ENCODE measurements at regions not wholly inside any gene's neighbourhood (a gene's known extent, or its start where the extent isn't known, plus 50 kb on each side); places are given as distances from the start of the nearest gene placed in this dataset.
"Not testable (repeated sequence)": the region's sequence is repeated elsewhere in the genome, so short reads cannot be mapped to it uniquely, and the experiment has no call there.

DNA sequence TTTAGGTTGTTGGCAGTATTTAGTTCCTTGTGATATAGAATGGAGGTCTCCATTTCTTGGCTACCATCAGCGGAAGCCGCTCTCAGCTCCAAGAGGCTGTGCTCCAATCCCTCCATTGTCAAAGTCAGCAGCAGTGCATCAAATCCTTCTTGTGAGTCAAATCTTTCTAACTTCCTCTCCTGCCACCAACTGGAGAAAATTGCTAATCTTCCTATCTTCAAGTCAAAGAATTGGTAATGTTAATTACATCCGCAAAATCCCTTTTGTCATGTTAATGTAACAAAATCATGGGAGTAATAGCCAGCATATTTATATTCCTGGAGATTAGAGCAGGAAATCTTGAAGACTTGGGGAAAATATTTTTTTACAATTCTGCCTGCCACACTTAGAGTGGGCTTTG, 436.4 kb upstream of the DYNLRB2 start:
- no peak overlapping the region for H3K4me3 ChIP-seq (ENCODE audit: low read length)
- TF ChIP-seq CTCF (conservative IDR thresholded peaks at IDR 0.05; ENCODE audit: low read depth, low read length) = no peak
- no peak for DNase-seq (ENCODE audit: low read depth)

DNA sequence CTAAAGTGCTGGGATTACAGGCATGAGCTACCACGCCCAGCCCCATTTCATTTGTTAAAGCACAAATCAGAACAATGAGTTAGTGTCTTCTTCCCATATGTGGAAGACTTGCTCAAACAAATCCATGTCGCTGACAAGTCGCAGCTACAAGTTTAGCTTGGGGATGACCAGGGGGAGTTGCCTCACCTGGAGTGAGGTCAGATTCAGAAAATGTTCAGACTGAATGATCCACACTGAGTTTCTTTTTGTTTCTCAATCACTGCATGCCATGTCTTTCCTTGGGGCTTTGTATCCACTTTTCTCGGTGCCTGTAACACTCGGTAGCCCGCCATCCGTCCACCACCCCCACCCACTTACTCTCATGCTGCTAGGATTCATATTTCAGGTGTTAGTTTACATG, 437.3 kb upstream of the DYNLRB2 start:
- no peak overlapping the region for H3K4me3 ChIP-seq (ENCODE audit: low read length)
- TF ChIP-seq CTCF (conservative IDR thresholded peaks at IDR 0.05; ENCODE audit: low read depth, low read length) = no peak
- DNase-seq (ENCODE audit: low read depth) = no peak

GRCh38 chr16:80100846-80101451, 439.8 kb upstream of the DYNLRB2 start:
- DNase-seq (ENCODE audit: low read depth) = no peak
- no peak overlapping the region for H3K4me3 ChIP-seq (ENCODE audit: low read length)
- no peak for TF ChIP-seq CTCF (conservative IDR thresholded peaks at IDR 0.05; ENCODE audit: low read depth, low read length)

DNA sequence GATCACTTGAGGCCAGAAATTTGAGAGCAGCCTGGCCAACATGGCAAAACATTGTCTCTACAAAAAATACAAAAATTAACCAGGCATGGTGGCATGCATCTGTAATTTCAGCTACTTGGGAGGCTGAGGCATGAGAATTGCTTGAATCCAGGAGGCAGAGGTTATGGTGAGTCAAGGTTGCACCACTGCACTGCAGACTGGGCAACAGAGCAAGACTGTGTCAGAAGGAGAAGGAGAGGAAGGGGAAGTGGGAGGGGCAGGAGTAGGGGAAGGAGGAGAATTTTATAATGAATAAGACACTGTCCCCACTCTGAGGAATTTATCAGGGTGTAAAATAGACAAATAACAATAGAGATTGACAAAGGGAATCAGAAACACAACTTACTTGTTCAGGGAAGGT, 440.6 kb upstream of the DYNLRB2 start:
- no peak for TF ChIP-seq CTCF (conservative IDR thresholded peaks at IDR 0.05; ENCODE audit: low read depth, low read length)
- no peak for DNase-seq (ENCODE audit: low read depth)
- no peak overlapping the region for H3K4me3 ChIP-seq (ENCODE audit: low read length)

GRCh38 chr16:80097098-80097497, 443.7 kb upstream of the DYNLRB2 start:
- no peak overlapping the region for H3K4me3 ChIP-seq (ENCODE audit: low read length)
- no peak for DNase-seq (ENCODE audit: low read depth)
- no peak for TF ChIP-seq CTCF (conservative IDR thresholded peaks at IDR 0.05; ENCODE audit: low read depth, low read length)

DNA sequence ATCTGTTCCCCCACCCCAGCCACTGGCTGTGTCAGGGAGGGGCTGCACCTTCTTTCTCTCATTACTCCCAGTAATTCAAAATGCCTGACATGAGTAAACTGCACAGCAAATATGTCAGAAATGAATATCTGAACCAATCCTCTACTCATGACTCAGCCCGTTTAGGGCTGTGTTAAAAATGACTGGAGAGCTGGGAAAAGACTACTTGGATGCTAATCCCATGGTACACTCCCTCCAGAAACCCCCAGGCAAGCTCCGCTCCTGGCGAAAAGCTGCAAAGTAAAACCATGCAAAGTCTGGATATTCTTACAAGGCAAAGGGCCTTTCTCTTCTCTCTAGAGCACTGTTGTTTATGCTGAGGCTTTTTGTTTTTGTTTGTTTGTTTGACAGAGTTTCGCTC, 448.1 kb upstream of the DYNLRB2 start:
- no peak for TF ChIP-seq CTCF (conservative IDR thresholded peaks at IDR 0.05; ENCODE audit: low read depth, low read length)
- peak; percentile 16 for DNase-seq (ENCODE audit: low read depth)
- H3K4me3 ChIP-seq (ENCODE audit: low read length) = no peak overlapping the region

DNA sequence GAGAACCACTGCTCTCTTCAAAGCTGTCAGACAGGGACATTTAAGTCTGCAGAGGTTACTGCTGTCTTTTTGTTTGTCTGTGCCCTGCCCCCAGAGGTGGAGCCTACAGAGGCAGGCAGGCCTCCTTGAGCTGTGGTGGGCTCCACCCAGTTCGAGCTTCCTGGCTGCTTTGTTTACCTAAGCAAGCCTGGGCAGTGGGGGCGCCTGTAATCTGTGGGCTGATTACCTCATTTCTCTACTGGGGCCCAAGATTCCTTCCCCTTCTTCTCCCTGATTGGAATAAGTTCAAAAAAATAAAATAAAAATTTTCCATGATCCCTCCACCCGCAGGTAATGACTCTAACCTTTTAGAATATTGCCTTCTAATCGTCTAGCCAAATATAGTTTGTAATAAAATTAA, 449.3 kb upstream of the DYNLRB2 start:
- not testable (repeated sequence) for H3K4me3 ChIP-seq (ENCODE audit: low read length); DNase-seq (ENCODE audit: low read depth)

DNA sequence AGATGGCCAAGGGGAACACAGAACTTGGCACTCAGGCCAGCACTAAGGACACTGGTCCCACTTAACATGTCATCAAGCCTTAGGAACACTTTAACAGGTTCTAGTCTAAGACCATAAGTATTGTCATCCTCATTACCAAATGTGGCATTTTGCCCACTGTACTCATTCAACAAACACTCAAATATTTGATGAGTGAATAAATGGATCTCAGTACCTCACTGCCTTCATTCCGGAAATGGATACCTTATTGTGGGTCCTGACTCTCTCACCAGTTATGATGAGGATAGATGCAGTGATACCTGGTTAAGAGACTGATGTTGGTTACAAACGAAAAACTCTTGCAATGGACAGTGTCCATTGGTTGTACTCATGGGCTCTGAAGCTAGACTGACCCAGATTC, 455.2 kb upstream of the DYNLRB2 start:
- no peak for DNase-seq (ENCODE audit: low read depth)
- TF ChIP-seq CTCF (conservative IDR thresholded peaks at IDR 0.05; ENCODE audit: low read depth, low read length) = no peak
- no peak overlapping the region for H3K4me3 ChIP-seq (ENCODE audit: low read length)

All from retinal pigment epithelial cell (primary cell).